ENCODE measurements at regions not wholly inside any gene's neighbourhood (a gene's known extent, or its start where the extent isn't known, plus 50 kb on each side); places are given as distances from the start of the nearest gene placed in this dataset.

DNA sequence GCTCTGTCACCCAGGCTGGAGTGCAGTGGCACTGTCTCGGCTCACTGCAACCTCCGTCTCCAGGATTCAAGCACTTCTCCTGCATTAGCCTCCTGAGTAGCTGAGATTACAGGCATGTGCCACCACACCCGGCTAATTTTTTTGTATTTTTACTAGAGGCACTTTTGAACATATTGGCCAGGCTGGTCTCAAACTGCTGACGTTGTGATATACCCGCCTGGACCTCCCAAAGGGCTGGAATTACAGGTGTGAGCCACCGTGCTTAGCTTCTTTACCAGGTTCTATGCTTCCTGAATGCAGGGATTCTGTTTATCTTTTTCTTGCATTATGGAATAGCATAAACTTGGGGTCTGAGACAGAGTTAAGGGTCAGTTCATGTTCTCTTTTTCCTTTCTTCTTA, 317.9 kb upstream of the RBFOX1 start:
- no peak for DNase-seq (ENCODE audit: low spot score)

- no peak for DNase-seq (ENCODE audit: low spot score)
Observed at GRCh38 chr16:7013990-7014389, 318.7 kb upstream of the RBFOX1 start.

DNA sequence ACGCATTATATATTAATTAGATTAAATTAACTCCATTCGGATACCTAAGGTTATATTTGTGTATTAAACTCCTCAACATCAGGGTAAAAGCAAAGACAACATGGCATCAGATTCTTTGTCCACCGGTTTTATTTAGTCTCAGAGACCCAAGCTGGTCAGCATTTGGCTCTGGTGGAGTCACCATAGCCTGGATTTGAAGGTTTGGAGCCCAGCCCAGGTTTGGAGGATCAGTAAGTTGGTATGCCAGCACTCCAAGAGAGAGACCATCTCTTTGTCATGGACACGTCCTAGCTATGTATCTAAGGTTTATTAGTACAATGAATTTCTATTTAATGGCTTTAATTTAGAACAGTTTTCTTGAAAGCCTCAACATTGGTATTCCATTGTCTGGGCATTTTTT, 328.4 kb upstream of the RBFOX1 start:
- no peak for DNase-seq (ENCODE audit: low spot score)

GRCh38 chr16:6993544-6993943, 339.1 kb upstream of the RBFOX1 start:
- no peak for DNase-seq (ENCODE audit: low spot score)

DNA sequence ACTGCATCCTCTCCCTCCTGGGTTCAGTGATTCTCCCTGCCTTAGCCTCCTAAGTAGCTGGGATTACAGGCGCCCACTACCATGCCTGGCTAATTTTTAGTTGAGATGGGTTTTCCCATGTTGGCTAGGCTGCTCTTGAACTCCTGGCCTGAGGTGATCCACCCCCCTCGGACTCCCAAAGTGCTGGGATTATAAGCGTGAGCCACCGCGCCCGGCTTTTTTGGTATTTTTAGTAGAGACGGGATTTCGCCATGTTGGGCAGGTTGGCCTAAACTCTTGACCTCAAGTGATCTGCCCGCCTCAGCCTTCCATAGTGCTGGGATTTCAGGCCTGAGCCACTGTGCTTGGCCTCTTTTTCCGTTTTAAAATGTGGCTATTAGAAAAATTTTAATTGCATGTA, 343.8 kb upstream of the RBFOX1 start:
- no peak for DNase-seq (ENCODE audit: low spot score)

- DNase-seq (ENCODE audit: low spot score), result no peak
Observed at GRCh38 chr16:6977916-6978315, 354.7 kb upstream of the RBFOX1 start.

DNA sequence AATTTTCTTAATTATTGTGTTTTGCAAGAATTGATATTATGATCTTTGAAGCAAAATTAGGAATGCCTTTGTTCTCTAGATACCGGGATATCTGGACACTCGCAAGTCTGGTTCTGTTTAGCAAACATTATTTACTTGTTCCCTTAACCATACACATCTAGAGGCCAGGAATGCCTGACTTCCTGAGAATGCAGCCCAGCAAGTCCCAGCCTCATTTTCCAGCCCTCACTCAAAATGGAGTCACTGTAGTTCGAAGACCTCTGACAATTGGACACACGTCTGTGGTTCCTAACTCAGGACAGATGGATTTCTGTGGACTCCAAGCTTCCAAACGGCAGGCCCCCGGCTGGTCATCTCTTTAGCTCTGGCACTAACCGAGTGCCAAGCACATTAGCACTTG, 355.4 kb upstream of the RBFOX1 start:
- DNase-seq (ENCODE audit: low spot score), result no peak

- no peak for DNase-seq (ENCODE audit: low spot score)
Observed at GRCh38 chr16:6976716-6977115, 355.9 kb upstream of the RBFOX1 start.

DNA sequence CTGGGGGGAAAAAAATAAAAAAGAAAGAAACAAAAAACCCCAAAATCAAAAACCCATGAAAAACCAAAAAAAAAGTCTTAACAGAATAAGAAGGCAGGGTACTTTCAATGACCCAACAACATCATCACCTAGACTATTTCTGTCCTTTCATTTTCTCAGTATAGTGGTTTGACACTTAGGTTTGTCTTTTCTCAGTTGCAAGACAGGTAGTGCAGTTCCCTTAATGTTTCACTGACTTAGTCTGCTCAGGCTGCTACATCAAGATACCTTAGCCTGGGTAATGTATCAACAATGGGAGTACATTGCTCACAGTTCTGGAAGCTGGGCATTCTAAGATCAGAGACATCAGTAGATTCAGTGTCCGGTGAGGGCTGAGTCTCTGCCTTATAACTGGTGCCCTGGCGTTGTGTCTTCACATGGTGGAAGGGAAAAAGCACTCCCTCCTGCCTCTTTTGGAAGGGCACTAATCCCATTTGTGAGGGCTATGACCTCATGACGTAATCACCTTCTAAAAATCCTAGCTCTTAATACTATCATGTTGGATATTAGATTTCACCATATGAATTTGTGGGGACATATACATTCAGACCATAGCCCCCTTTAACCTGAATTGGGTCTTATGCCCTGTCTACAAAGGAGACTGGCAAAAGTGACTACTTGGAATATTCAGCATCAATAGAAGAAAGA, 362.3 kb upstream of the RBFOX1 start:
- DNase-seq (ENCODE audit: low spot score), result no peak

- DNase-seq (ENCODE audit: low spot score), result no peak
Observed at GRCh38 chr16:6969594-6969993, 363.1 kb upstream of the RBFOX1 start.

GRCh38 chr16:6967796-6968320, 364.8 kb upstream of the RBFOX1 start:
- no peak for DNase-seq (ENCODE audit: low spot score)

DNA sequence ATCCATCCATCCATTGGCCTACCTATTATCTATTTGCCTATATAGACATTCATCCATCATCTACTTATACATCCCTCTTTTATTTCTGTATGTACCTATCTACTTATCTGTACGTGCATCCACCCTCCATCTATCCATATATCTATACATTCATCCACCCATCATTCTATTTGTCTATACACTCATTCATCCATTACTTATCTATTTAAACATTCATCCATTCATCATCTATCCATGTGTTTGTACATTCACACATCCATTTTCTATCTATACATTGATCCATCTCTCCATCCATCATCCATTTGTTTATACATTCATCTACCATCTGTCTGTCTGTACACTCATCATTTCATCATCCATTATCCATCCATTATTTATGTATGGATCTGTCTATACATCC, 365.7 kb upstream of the RBFOX1 start:
- no peak for DNase-seq (ENCODE audit: low spot score)

DNA sequence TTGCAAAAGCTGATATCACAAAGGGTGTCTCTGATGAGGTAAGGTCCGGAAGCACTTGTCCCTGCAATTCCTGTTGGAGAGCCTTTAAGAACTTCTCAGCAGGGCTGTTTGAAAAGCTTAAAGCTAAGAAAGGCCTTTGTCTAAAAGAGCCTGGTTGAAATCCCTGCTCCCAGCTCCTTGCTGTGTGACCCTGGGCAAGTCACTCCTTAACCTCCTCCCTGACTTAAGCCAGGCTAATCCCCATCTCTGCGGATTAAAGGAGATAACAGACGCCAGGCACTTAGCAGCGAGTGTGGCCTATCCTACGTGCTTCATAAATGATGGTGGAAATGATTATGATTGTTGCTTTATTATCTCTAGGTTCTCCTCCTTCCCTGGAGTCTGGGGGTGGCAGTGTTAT, 368.0 kb upstream of the RBFOX1 start:
- DNase-seq (ENCODE audit: low spot score), result no peak

GRCh38 chr16:6961704-6962103, 370.9 kb upstream of the RBFOX1 start:
- DNase-seq (ENCODE audit: low spot score), result no peak

DNA sequence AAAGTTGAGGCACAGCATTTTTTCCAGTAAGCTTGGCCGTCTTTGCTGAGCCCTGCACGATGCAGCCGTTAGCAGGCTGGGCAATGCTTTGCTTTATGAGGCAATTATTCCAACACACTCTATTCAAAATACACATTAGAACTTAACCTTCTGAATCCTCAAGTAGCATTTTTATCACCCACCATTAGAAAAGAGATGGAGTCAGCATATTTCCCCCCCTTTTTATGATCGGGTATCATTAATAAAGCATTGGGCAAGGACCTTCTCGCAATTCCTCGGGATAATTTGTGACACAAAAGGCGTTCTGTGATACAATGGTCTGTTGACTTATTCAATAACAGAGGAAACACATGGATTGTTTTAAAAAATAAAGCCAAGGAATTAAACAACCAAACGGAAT, 374.5 kb upstream of the RBFOX1 start:
- no peak for DNase-seq (ENCODE audit: low spot score)

DNA sequence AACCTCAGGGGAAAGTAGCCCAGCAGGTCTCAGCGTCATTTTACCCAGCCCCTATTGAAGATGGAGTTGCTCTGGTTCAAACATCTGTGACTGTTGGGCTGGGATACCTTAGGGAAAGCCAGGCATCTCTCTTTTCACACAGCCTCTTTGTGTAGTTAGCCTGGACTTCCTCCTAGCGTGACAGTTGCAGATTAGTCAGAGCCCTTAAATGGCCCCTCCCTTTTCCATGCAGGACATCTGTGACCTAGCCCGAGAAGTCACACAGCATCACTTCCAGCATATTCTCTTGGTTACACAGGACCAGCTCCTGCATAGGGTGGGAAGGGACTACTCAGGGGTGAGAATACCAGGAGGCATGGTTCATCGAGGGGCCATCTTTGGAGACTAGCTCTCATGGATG, 375.0 kb upstream of the RBFOX1 start:
- no peak for DNase-seq (ENCODE audit: low spot score)

DNA sequence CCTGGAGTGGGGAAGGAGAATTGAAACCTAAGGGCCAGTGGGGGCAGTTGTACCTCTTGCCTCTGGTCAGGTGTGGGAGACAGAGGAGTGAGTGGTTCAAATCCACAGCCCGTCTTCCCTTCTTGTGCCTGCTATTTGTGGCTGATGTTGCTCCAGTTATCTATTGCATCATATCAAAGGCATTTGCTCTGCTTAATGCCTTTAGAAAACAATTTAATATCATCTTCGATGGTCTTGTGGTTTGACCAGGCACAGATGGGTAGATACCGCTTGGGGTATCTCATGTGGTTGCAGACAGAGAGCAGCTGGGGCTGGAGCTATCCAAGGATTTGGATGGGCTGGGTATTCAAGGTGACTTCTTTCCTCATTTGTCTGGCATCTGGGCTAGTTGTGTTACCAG, 376.1 kb upstream of the RBFOX1 start:
- no peak for DNase-seq (ENCODE audit: low spot score)

- no peak for DNase-seq (ENCODE audit: low spot score)
Observed at GRCh38 chr16:6955303-6955702, 377.3 kb upstream of the RBFOX1 start.

DNA sequence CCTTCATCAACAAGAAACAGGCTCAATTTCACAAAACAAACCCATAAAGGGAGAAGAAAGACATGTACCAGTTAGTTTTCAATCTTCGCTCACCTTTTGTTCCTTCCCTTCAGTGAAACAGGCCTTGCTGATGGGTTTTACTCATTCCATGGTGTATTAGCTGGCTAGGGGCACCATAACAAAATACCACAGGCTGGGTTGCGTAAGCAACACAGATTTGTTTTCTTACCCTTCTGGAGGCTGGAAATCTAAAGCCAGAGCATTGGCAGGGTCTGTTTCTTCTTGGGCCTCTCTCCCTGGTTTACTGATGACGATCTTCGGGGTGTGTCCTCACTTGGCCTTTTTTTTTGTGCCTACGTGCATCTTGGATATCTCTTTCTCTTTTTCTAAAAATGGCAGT, 383.4 kb upstream of the RBFOX1 start:
- no peak for DNase-seq (ENCODE audit: low spot score)

DNA sequence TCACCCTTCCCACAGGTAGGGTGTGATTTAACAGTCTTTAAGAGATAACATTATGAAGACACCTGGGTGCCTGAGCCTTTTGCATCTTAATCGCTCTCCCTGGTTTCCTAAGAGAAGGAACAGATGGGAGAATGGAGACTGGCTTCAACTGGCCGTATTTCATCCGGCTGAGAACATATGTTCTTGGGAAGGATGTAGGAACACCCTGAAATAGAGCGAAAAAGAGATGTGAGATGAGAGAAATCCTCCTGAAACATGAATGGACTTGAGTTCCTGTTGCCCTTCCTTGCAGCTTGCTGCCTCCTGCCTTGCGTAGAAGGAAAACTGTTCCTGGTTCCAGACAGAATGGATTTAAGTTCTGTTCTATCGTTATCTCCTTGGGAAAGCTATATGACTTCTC, 385.4 kb upstream of the RBFOX1 start:
- no peak for DNase-seq (ENCODE audit: low spot score)

- DNase-seq (ENCODE audit: low spot score), result no peak
Observed at GRCh38 chr16:6946802-6947201, 385.8 kb upstream of the RBFOX1 start.

- no peak for DNase-seq (ENCODE audit: low spot score)
Observed at GRCh38 chr16:6946106-6946505, 386.5 kb upstream of the RBFOX1 start.

DNA sequence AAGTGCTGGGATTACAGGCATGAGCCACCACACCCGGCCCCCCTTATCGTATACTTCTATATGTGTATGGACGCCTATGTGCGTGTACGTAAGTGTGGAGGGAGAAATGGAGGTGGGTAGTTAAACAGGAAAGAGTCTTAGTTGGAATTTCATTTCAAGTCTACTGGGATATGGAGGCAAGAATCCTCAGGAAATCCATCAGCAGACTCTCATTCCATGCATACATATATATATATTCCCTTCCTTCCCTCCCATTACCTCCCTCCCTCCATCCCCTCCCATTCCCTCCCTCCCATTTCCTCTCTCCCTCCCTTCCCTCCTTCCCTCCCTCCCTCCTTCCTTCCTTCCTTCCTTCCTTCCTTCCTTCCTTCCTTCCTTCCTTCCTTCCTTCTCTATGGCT, 391.7 kb upstream of the RBFOX1 start:
- no peak for DNase-seq (ENCODE audit: low spot score)

GRCh38 chr16:6937641-6938040, 395.0 kb upstream of the RBFOX1 start:
- no peak for DNase-seq (ENCODE audit: low spot score)

All from ureter (tissue), 1 donor.